ENCODE measurements at regions not wholly inside any gene's neighbourhood (a gene's known extent, or its start where the extent isn't known, plus 50 kb on each side); places are given as distances from the start of the nearest gene placed in this dataset.

DNA sequence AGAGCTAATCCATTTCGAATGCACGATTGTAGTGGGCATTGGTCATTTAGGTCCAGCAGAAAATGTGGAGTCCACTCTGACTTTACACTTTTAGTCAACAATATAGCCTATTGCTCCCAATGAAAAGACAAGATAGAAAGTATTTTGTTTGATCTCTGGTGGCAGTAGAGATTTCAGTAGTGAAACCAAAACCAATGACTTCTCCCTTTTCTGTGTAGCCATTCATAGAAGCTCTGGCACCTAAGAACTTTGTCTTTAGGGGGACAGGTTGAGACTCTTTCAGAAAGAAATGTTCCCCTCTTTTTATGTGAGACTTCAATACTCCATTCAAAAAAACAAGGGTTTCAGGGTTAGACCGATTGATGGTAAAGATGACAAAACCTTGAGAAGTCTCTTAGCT is 510.8 kb upstream of the POU3F2 start:
- Histone ChIP-seq H3K9ac (no peak overlapping the region), H4K20me1 (ENCODE audit: insufficient read depth) (no peaks in the 10 kb centered on the region), H3K4me2 (peak overlapping the region; percentile 22), H2AFZ (ENCODE audit: low read depth) (0 out of 2 replicates have a peak overlapping the region, but pooled peaks have one; percentile 10), H3K36me3 (ENCODE audit: insufficient read depth) (no peaks in the 10 kb centered on the region), H3K4me3 (IDR thresholded peaks at IDR 0.05; ENCODE audit: insufficient read depth, low read depth, low read length) (no peak overlapping the region), H3K4me1 (ENCODE audit: low read depth, poor library complexity, severe bottlenecking) (peaks cover 12% of the 10 kb centered on the region), H3K27ac (no peak overlapping the region), H3K79me2 (ENCODE audit: insufficient read depth, low read depth) (no peaks in the 10 kb centered on the region), H3K27me3 (ENCODE audit: insufficient read depth, low read depth) (no peaks in the 10 kb centered on the region)
- TF ChIP-seq, protein P1, sequence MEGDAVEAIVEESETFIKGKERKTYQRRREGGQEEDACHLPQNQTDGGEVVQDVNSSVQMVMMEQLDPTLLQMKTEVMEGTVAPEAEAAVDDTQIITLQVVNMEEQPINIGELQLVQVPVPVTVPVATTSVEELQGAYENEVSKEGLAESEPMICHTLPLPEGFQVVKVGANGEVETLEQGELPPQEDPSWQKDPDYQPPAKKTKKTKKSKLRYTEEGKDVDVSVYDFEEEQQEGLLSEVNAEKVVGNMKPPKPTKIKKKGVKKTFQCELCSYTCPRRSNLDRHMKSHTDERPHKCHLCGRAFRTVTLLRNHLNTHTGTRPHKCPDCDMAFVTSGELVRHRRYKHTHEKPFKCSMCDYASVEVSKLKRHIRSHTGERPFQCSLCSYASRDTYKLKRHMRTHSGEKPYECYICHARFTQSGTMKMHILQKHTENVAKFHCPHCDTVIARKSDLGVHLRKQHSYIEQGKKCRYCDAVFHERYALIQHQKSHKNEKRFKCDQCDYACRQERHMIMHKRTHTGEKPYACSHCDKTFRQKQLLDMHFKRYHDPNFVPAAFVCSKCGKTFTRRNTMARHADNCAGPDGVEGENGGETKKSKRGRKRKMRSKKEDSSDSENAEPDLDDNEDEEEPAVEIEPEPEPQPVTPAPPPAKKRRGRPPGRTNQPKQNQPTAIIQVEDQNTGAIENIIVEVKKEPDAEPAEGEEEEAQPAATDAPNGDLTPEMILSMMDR (conservative IDR thresholded peaks at IDR 0.05; ENCODE audit: low read depth, low read length) = no peak

DNA sequence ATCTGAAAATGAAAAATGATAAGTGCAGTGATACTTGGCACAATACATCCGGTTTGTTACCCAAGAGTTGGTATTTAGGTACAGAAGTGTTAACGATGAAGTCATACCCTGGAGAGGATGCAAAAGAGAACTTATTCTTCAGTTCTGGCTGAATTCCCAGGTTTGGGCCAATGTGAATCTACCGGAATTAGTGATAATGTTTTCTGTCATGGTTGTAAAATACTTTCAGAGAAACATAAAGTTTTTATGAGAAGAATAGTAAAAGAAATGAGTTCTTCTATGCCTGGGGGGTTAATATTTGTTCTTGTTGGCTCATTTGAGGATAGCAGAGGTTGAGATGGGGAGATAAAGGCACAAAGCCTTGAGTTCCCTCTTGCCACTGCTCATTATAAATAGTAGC is 509.9 kb upstream of the POU3F2 start:
- H3K27ac ChIP-seq = no peak overlapping the region
- peaks cover 12% of the 10 kb centered on the region for H3K4me1 ChIP-seq (ENCODE audit: low read depth, poor library complexity, severe bottlenecking)
- H3K79me2 ChIP-seq (ENCODE audit: insufficient read depth, low read depth) = no peaks in the 10 kb centered on the region
- no peaks in the 10 kb centered on the region for H3K27me3 ChIP-seq (ENCODE audit: insufficient read depth, low read depth)
- no peak overlapping the region for H3K9ac ChIP-seq
- no peak overlapping the region for H3K4me2 ChIP-seq
- no peak overlapping the region for H2AFZ ChIP-seq (ENCODE audit: low read depth)
- H3K4me3 ChIP-seq (IDR thresholded peaks at IDR 0.05; ENCODE audit: insufficient read depth, low read depth, low read length) = no peak overlapping the region
- TF ChIP-seq, protein P1 (conservative IDR thresholded peaks at IDR 0.05; ENCODE audit: low read depth, low read length) = no peak
- no peaks in the 10 kb centered on the region for H4K20me1 ChIP-seq (ENCODE audit: insufficient read depth)
- H3K36me3 ChIP-seq (ENCODE audit: insufficient read depth) = no peaks in the 10 kb centered on the region

DNA sequence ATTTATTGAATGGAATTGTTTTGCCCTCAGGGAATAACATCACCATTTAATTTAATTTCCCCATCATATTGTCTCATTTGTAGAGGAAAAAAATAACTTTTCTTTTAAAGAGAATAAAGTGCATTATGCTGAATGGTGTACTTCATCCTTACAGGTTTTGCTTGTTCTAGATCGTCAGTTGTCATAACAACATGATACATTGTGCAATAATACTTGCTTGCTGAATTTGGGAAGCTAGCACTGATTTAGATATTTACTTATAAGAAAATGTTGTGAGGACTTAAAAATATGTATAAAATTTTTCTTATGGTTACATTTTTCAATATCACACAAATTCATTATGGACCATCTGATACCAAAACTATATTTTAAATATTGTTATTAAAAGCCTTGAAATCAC is 509.0 kb upstream of the POU3F2 start:
- Histone ChIP-seq H4K20me1 (ENCODE audit: insufficient read depth) (no peaks in the 10 kb centered on the region), H3K27me3 (ENCODE audit: insufficient read depth, low read depth) (no peaks in the 10 kb centered on the region), H3K79me2 (ENCODE audit: insufficient read depth, low read depth) (no peaks in the 10 kb centered on the region), H3K4me2 (no peak overlapping the region), H3K36me3 (ENCODE audit: insufficient read depth) (no peaks in the 10 kb centered on the region), H3K4me1 (ENCODE audit: low read depth, poor library complexity, severe bottlenecking) (peaks cover 12% of the 10 kb centered on the region), H3K27ac (no peak overlapping the region), H3K9ac (no peak overlapping the region), H3K4me3 (IDR thresholded peaks at IDR 0.05; ENCODE audit: insufficient read depth, low read depth, low read length) (no peak overlapping the region), H2AFZ (ENCODE audit: low read depth) (no peak overlapping the region)
- TF ChIP-seq, protein P1 (conservative IDR thresholded peaks at IDR 0.05; ENCODE audit: low read depth, low read length) = no peak

DNA sequence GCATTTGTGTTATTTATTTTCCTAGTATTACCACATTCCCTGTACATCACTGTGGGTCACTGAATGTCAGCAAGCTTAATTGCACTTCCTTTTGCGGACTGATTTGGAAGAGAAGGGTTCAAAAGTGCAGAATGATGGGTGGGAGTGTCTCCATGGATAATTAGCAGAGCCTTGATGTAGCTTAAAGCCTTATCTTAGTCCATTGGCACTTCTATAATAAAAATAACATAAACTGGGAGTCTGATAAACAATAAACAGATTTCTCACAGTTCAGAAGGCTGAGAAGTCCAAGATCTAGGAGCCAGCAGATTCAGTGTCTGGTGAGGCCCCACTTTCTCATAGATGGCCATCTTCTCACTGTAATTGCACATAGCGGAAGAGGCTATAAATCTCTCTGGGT is 501.1 kb upstream of the POU3F2 start:
- no peaks in the 10 kb centered on the region for H3K36me3 ChIP-seq (ENCODE audit: insufficient read depth)
- no peak overlapping the region for H3K27ac ChIP-seq
- H3K79me2 ChIP-seq (ENCODE audit: insufficient read depth, low read depth) = no peaks in the 10 kb centered on the region
- H3K4me3 ChIP-seq (IDR thresholded peaks at IDR 0.05; ENCODE audit: insufficient read depth, low read depth, low read length) = no peak overlapping the region
- no peak overlapping the region for H3K4me2 ChIP-seq
- no peaks in the 10 kb centered on the region for H3K4me1 ChIP-seq (ENCODE audit: low read depth, poor library complexity, severe bottlenecking)
- no peaks in the 10 kb centered on the region for H3K27me3 ChIP-seq (ENCODE audit: insufficient read depth, low read depth)
- no peak overlapping the region for H3K9ac ChIP-seq
- no peak overlapping the region for H2AFZ ChIP-seq (ENCODE audit: low read depth)
- TF ChIP-seq, protein P1 (conservative IDR thresholded peaks at IDR 0.05; ENCODE audit: low read depth, low read length) = no peak
- no peaks in the 10 kb centered on the region for H4K20me1 ChIP-seq (ENCODE audit: insufficient read depth)

Data from KMS-11 (cell line).